SK-N-SH (cell line): ENCODE measurements at regions not wholly inside any gene's neighbourhood (a gene's known extent, or its start where the extent isn't known, plus 50 kb on each side); places are given as distances from the start of the nearest gene placed in this dataset.

Experiments used
- CHD2 ChIP-seq: fragments of 150-350 bp; IDR thresholded peaks from 2 replicates; pipeline ENCODE4 v1.6.1; 2018; ENCODE audit warnings: low read length; ENCODE audit not compliant: partially characterized antibody
- EZH2phosphoT487 ChIP-seq: fragments of 200-600 bp; sonication (generic); IDR thresholded peaks from 2 replicates; pipeline ENCODE4 v1.6.1; 2017; ENCODE audit warnings: low read depth, mixed run types, mild to moderate bottlenecking, antibody characterized with exemption, moderate library complexity, borderline replicate concordance
- FOSL2 ChIP-seq: IDR thresholded peaks from 2 replicates; pipeline ENCODE4 v1.4.0; 2012; ENCODE audit warnings: low read depth, mild to moderate bottlenecking, moderate library complexity, borderline replicate concordance
- GABPA ChIP-seq: IDR thresholded peaks from 2 replicates; pipeline ENCODE4 v1.4.0; 2012; ENCODE audit warnings: low read depth, mild to moderate bottlenecking
- GATA2 ChIP-seq: sonication (generic); formaldehyde crosslinking; IDR thresholded peaks from 2 replicates; pipeline ENCODE4 v1.5.0; 2020; ENCODE audit warnings: mild to moderate bottlenecking, missing genetic modification reagents
- TAF1 ChIP-seq: IDR thresholded peaks from 2 replicates; pipeline ENCODE4 v1.6.1; 2012; ENCODE audit warnings: low read depth, mild to moderate bottlenecking, low read length, moderate library complexity, borderline replicate concordance
- TCF12 ChIP-seq: IDR thresholded peaks from 2 replicates; pipeline ENCODE4 v1.4.0; 2012
- TF ChIP-seq, protein P1 (sequence below): fragments of 200-600 bp; sonication (generic); IDR thresholded peaks from 2 replicates; pipeline ENCODE4 v1.6.1; 2017; ENCODE audit warnings: antibody characterized with exemption, mild to moderate bottlenecking, moderate library complexity
- TF ChIP-seq, protein P2 (sequence below): IDR thresholded peaks from 2 replicates; pipeline ENCODE4 v1.6.1; 2012; ENCODE audit warnings: mild to moderate bottlenecking, low read depth, low read length, moderate library complexity
- TF ChIP-seq, protein P3 (sequence below): IDR thresholded peaks from 2 replicates; pipeline ENCODE4; 2012

DNA sequence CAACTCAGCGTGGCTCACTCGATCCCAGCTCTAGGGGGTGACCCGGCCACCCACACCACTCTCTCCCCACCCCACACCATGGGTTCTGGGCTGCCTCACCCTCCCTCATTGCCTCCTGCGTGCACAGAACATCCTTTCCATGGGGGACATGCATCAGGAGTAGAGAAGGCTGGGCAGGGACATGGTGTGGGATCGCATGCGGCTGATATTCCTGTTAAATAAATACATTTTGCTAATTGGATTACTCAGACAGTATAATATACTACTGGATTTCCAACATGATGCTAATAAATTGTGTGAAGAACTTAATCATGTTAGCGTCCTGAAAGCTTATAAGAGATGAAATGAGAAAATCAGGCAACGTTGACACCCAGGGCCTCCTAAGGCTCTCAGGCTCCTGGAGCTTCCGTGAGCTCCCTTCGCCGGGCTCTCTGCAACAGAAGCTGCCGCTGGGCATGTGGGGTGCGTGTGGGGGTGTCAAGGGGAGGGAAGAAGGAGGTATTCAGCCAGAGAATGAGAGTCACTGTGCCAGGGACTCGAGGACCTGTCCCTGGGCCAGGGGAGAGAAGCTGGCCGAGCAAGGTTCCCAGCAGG lies 173.1 kb upstream of the TNRC6C start:
- TF ChIP-seq, protein P1, sequence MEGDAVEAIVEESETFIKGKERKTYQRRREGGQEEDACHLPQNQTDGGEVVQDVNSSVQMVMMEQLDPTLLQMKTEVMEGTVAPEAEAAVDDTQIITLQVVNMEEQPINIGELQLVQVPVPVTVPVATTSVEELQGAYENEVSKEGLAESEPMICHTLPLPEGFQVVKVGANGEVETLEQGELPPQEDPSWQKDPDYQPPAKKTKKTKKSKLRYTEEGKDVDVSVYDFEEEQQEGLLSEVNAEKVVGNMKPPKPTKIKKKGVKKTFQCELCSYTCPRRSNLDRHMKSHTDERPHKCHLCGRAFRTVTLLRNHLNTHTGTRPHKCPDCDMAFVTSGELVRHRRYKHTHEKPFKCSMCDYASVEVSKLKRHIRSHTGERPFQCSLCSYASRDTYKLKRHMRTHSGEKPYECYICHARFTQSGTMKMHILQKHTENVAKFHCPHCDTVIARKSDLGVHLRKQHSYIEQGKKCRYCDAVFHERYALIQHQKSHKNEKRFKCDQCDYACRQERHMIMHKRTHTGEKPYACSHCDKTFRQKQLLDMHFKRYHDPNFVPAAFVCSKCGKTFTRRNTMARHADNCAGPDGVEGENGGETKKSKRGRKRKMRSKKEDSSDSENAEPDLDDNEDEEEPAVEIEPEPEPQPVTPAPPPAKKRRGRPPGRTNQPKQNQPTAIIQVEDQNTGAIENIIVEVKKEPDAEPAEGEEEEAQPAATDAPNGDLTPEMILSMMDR, result no peak
- TF ChIP-seq CHD2 (no peak), GATA2 (CRISPR knock-in tag) (no peak), EZH2phosphoT487 (no peak), TCF12 (no peak), FOSL2 (no peak), TAF1 (no peak), GABPA (no peak)
- TF ChIP-seq, protein P2, sequence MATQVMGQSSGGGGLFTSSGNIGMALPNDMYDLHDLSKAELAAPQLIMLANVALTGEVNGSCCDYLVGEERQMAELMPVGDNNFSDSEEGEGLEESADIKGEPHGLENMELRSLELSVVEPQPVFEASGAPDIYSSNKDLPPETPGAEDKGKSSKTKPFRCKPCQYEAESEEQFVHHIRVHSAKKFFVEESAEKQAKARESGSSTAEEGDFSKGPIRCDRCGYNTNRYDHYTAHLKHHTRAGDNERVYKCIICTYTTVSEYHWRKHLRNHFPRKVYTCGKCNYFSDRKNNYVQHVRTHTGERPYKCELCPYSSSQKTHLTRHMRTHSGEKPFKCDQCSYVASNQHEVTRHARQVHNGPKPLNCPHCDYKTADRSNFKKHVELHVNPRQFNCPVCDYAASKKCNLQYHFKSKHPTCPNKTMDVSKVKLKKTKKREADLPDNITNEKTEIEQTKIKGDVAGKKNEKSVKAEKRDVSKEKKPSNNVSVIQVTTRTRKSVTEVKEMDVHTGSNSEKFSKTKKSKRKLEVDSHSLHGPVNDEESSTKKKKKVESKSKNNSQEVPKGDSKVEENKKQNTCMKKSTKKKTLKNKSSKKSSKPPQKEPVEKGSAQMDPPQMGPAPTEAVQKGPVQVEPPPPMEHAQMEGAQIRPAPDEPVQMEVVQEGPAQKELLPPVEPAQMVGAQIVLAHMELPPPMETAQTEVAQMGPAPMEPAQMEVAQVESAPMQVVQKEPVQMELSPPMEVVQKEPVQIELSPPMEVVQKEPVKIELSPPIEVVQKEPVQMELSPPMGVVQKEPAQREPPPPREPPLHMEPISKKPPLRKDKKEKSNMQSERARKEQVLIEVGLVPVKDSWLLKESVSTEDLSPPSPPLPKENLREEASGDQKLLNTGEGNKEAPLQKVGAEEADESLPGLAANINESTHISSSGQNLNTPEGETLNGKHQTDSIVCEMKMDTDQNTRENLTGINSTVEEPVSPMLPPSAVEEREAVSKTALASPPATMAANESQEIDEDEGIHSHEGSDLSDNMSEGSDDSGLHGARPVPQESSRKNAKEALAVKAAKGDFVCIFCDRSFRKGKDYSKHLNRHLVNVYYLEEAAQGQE, result no peak
- TF ChIP-seq, protein P3, sequence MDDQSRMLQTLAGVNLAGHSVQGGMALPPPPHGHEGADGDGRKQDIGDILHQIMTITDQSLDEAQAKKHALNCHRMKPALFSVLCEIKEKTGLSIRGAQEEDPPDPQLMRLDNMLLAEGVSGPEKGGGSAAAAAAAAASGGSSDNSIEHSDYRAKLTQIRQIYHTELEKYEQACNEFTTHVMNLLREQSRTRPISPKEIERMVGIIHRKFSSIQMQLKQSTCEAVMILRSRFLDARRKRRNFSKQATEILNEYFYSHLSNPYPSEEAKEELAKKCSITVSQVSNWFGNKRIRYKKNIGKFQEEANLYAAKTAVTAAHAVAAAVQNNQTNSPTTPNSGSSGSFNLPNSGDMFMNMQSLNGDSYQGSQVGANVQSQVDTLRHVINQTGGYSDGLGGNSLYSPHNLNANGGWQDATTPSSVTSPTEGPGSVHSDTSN, result no peak
